Left kidney (tissue), 1 donor: ENCODE measurements at regions not wholly inside any gene's neighbourhood (a gene's known extent, or its start where the extent isn't known, plus 50 kb on each side); places are given as distances from the start of the nearest gene placed in this dataset.
A peak's percentile ranks its signal among the peaks of the same experiment; 100 is the strongest.

Experiments
- DNase-seq: peaks from one replicate; pipeline ENCODE4 v3.0.0-alpha.2; 2013

DNA sequence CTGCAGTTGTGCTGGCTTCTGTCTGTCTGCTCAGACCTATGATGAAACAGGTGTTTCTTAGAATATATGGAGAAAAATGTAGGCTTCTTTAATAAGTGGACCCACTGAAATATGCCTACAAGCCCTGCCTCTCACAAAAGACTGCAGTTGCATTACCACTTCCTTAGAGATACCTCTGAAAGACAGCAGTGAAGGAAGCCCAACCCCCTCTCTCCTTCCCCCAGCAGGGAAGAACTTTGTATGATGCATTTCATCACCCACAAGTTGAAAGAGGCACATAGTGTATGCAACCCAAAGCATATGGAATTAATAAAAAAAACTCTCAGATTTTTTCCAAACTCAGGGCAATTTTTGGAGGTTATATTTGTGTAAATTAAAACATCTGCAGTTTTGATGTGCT is 916.7 kb downstream of the TECRL start:
- DNase-seq: no peak

DNA sequence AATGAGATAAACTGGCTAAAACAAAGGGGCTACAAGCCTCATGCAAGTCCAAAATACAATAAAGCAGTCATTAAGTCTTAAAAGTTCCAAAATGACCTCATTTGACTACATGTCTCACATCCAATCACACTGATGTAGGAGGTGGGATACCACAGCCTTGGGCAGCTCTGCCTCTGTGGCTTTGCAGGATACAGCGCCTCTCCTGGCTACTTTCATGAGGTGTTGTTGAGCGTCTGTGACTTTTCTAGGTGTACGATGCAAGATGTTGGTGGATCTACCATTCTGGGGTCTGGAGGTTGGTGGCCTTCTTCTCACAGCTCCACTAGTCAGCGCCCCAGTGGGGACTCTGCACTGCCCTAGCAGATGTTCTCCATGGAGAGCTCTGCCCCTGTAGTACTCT is 944.9 kb downstream of the TECRL start:
- DNase-seq: no peak

DNA sequence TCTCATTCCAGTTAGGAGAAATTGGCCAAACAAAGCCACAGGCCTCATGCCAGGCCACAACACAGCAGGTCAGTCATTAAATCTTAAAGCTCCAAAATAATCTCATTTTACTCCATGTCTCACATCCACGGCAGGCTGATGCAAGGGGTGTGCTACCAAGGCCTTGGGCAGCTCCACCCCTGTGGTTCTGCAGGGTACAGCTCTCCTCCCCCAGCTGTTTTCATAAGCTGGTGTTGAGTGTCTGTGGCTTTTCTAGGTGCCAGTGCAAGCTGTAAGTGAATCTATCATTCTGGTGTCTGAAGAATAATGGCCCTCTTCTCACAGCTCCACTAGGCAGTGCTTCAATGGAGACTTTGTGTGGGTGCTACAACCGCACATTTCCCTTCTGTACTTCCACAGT is 949.2 kb downstream of the TECRL start:
- DNase-seq: no peak

DNA sequence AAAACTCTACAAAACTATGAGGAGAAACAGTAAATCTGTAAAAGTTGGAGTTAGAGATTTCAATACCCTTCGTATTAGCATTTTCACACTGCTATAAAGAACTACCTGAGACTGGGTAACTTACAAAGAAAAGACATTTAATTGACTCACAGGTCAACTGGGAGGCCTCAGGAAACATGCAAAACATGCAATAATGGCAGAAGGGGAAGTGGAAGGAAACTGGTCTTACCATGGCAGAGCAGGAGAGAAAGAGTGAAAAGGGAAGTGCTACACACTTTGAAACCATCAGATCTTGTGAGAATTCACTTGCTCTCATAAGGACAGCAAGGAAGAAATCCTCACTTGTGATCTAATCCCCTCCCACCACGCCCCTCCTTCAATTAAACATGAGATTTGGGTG is 949.9 kb downstream of the TECRL start:
- DNase-seq: no peak

DNA sequence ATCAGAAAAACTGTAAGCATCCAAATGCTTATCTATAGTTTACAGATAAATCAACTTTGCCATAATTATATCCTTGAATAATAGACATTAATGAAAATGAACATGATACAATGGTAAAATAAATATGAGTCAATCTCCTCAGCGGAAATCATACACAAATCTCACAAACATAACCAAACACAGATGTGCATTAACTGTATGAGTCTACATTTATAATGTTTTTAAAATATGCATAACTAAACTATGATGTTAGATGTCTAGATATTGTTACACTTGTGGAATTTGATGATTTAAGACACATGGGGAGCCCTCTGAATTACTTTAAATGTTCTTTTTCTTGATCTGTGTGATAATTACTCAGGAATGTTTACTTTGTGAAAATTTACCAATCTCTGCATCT is 951.2 kb downstream of the TECRL start:
- no peak for DNase-seq

DNA sequence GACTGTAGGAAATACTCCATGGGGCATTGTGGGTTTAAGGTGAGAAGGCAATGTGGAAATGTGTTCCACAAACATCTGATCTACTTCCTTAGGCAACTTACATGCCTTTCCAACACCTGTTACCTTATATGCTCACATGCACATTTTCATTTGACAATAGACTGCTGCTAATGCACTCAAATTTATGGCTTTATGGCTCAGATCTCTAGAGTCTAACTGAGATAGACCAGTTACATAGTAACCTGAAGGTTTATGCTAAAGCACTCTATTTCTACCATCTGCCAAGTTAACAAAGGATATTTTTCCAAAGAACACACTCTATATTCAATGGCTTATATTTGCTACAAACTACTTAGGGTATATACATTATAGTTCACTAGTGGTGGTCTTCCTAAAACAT is 969.0 kb downstream of the TECRL start:
- no peak for DNase-seq

DNA sequence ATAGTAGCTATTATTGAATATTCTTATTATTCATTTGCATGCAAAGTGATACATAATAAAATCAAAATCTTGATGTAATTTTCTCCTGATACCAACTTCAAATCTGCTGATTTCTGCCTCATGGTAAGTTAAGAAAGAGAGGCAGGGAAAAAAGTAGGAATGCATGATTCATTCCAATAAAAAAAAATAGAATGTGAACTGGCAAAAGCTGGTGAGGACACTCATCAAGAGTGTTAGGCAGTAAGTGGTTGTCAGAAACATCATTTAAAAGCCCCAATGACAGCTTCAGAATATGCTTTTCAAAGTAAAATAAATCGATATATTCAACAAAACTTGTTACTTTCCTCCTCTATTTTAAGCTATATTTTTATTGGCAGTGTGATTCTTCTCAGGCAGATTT is 979.1 kb downstream of the TECRL start:
- DNase-seq: no peak

DNA sequence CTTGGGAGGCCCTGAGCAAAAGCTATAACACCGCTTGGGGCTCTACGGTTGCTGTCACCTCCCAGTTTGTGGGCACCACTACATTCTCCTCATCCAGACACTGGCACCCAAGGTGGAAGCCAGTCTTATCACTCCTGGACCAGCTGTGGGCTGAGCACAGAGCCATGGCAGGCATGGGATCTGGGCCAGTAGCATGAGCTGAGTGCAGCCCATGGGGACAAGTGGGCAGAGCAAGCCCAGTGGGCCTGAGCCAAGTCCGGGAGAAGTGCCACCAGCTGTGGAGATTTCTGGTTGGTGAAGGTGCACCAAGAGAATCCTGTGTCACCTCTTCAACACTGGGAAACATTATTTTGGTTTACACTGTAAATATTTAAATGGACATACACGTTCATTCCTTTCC is 1013.0 kb downstream of the TECRL start:
- no peak for DNase-seq

DNA sequence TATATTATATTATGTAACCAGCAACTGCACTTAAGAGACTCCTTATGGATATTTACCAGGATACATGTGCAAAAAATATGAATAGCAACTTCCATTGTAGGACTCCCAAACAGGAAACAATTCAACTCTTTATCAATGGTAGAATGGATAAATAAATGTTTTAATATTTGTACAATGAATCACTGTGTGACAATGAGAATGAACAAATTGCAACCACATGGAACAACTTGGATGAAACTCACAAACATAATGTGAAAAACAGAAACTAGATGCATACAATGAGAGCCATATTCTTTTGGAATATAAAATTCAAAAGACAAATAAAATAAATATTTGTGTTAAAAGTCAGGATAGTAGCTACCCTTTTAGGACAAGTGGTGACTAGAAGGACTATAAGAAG is 1015.7 kb downstream of the TECRL start:
- DNase-seq: no peak

DNA sequence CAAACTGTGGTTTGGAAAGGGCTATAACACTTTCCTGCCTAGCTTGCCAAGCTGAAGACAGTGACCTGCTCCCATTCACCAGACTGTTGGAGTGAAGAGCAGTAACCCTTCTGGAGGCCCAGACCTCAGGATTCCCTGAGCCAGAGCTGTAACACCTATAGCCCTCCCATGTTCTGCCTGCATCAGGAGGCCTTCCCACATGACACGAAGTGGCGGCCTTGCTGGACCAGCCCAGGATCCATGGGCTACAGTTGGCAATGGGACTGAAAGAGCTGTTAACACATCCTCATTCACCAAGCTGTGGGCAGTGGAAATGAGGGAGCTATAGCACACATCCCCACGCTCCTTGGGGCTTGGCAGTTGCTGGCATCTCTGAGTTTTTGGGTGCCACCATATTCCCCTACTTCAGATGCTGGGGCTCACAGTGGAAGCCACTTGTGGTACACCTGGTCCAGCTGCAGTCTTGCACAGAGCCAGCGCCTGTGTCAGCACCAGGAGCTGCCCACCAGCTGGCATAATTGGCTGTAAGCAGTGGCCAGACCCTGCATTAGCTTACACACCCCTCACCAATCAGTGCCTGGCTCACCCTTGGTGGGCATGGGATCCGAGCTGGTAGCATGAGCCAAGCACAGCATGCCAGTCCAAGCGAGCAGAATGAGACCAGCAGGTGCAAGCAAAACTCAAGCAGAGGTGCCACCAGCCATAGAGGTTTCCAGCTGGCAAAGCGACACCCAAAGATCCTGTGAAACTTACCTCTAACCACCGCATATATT is 1029.3 kb downstream of the TECRL start:
- no peak for DNase-seq

DNA sequence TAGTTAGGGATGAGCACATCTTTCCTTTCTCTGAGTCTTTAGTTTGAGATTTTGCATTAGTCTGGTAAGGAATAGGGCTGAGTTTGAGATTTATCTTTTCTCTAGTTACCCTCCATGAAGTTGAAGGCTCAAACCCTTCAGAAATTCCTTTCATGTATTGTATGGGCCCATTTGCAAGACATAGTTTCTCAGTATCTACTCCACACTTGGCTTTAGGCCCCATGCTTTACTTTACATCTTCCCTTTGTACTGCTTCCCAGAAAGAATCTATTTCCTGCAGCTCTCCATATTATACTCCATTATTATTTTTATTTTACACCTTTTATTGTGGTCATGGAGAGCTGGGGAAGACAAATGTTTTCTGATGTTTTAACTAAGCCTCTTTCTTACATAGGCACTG is 1038.2 kb downstream of the TECRL start:
- no peak for DNase-seq

DNA sequence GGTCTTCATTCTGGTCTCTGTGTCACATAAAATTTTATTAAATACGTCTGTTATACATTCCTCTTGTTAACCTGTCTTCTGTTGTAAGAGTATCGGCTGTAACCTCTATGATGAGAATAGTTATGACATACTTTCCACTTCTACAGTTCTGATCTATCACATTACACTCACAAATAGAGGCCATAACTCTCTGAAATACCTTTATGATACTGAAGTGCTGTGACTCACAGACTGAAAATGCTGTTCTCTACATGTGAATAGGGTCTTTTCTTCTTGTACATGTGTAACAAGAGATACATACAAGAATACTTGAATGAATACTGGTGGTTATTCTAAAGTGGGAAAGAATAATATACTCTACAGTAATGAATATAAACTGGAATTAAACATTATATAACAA is 1047.6 kb downstream of the TECRL start:
- no peak for DNase-seq

DNA sequence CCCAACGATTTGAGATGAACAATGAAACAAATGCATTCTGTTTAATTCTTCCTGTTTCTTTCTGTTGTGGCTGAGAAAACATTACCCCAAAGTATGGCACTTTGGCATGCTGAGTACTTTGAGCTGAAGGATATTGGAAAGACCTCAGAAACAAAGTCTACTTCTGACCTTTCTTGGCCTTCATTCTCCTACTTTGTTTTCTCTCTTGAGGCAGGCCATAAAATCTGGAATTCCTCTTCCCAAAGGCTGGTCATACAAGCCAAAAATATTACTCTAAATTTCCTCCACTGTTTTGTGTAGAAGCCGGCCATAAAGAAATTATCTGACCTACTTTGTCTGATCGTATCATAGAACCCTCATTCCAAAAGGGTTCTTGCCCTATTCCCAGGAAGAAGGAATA is 1048.2 kb downstream of the TECRL start:
- DNase-seq: no peak

DNA sequence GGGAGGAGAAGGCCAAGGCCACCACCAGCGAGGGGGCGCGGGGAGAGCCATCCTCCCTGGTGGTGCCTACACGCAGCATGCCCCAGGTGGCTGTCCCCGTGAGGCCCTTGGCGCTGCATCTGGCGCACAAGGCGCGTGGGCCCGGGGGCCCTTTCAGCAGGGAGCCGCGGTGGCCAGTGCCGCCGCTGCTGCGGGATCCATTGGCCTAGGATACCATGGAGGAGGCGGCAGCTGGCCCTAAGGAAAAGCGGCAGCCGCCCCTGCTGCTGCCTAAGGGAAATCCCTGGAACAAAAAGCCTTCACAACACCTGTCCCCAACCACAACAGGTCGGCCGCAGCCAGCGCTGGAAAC is 1059.6 kb downstream of the TECRL start:
- no peak for DNase-seq

DNA sequence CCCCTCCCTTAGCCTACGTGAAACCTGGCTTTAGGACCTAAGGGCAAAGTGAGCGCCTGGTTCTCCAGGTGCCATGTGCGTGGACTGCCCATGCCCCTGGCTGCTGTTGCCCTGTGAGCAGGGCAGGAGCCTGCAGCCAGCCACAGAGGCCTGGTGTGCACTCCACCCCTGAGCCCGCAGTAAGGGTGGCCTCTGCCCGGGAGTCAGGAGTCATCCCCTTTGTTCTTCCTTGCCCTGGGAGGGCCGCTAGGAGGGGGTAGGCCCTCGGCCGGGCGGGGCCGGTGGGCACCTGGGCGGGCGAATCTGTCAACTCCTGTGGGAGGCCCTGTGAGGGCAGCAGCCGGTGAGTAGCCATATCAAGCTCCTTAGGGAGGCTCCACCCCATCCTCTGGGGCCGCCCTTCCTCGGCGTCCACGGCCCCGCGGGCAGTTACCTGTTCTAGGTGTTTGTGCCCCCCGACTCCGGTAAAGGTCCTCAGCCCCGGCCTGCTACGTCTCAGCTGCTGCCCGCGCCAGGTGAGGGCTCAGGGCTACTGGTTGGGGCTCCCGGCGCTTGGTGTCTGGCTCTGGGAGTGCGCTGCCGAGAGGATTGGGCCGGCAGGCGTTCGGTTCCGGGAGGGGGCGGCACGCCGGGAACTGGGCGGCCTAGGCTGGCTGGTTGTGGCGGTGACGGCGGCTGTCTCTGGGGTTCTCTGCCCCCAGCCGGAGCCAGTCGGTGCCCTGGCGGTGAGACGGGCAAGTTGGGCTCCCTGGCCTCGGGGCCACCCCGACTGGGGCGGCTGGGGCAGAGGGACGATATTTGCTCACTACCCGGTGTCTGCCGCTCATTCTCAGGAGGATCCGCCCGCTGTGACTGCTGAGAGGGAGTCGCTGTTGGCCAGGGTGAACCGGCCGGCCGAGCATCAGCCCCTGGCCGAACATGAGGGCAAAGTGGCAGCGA is 1060.2 kb downstream of the TECRL start:
- DNase-seq: no peak

DNA sequence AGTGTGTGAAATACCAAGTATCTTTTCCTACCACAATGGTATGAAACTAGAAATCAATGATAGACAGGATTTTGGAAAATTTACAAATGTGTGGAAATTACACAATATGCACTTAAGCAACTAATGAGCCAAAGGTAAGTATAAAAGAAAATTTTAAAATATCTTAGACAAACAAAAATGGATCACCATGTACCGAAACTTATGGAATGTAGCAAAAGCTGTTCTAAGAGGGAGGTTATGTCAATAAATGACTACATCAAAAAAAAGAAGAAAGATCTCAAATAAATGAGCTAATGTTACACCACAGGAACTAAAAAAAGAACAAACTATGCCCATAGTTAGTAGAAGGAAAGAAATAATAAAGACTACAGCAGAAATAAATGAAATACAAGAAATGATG is 1084.1 kb downstream of the TECRL start:
- no peak for DNase-seq

DNA sequence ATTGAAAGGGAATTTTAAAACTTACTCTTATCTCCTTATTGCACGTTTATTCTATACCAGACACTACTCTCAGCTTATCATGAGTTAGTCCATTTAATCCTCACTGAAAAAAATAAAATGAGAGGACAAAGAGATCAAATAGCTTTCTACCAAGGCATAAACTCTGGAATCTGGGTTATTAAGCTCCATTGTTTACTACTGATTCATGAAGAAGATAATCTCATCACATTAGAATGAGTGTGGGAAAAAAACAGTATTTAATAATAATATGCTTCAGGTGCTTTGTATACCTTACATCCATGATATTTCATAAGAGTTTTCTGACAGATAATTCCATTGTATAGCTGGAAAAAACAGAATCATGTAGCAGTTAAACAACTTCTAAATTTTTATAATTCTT is 1092.6 kb downstream of the TECRL start:
- no peak for DNase-seq

DNA sequence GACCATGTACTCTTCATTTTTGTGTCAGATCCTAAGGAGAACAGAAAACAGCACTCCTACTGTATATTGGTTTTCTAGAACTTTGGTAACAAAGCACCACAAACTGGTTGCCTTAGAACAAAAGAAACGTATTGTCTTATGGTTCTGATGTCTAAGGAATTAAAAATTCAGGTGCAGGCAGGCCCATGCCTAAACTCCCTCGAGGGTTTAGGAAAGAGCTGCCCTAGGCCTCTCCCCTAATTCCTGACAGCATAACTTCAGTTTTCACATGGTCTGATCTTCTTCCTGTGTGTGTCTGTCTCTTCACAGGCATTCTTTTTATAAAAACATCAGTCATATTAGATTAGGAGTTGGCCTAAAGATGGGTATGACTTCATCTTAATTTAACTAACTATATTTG is 1093.6 kb downstream of the TECRL start:
- DNase-seq: no peak

DNA sequence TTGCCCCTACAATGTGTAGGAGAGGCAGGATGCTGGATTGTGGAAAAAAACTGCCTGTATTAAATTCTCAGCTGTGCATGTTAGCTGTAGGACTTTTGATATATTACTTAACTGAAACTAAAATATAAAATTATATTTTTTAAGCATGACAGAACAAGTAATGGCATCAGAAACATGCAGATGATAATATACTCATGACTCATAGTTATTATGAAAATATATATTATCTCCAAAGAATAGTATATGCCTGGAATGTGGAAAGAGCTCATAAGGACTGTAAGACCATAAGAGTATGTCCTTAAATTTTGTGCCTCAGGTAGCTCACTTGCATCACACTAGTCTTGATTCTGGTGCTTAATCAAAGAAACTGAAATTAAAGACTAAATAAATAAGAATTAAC is 1100.6 kb downstream of the TECRL start:
- DNase-seq: no peak

DNA sequence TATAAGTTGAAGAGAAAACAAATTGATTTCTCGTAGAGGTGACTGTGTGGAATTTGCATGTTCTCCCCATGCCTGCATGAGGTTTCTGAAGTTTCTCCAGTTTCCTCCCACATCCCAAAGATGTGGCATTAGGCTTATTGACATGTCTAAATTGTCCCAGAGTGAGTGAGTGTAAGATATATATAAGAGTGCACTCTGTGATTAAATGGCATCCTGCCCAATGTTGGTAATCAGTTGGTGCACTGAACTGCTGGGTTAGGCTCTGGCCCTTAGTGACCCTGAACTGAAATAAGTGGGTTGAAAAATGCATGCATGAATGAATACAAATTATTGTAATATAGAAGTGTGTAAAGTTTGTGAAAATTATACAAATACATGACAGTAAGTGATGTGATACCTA is 1106.5 kb downstream of the TECRL start:
- DNase-seq: no peak

DNA sequence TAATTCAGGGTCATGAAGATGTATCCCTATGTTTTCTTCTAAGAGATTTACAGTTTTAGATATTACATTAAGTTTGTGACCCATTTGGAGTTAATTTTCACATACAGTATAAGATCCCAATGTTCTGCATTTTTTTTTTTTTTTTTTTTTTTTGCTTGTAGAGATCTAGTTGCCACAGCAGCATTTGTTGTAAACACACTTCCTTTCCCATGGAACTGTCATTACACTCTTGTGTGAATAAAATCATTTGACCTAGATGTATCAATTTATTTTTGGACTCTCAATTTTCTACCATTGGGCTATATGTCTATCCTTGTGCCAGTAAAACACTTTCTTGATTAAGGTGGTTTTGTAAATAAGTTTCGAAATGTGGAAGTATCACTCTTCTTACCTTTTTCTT is 1107.2 kb downstream of the TECRL start:
- DNase-seq: no peak

DNA sequence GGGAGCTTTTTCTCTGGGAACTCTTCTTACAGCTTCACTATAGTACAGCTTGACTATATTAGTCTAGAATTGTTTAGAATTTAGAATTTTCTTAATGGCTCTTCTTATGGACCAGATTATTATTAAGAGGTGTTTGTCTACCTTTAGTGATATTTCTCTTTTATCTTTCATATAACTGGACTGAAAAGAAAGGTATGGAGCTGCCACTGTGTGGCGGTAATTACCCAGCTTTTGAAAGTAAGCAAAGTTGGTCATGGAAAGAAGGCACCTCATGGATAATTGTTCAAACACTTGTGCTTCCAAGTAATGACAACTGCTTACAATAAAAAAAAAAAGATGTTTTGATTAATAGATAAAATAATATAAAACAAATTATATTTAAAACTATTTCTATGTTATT is 1112.5 kb downstream of the TECRL start:
- peak; percentile 6 for DNase-seq

DNA sequence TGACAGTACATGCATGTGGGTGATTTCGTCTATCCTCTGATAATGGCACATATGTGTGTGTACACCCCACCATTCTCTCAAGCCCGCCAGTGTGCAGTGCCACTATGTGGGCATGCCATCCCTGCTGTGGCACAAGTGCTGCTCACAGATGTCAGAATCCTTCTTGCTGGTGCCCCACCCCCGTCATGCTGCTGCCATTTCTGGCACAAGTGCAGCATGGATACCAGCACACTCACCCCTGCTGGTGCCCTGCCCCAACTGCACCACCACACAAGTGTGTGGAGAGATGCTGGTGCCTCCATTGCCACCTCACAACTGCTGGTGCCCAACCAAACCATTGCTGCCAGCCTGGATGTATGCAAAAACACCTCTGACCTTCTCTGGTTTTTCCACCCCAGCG is 1133.8 kb downstream of the TECRL start:
- no peak for DNase-seq

DNA sequence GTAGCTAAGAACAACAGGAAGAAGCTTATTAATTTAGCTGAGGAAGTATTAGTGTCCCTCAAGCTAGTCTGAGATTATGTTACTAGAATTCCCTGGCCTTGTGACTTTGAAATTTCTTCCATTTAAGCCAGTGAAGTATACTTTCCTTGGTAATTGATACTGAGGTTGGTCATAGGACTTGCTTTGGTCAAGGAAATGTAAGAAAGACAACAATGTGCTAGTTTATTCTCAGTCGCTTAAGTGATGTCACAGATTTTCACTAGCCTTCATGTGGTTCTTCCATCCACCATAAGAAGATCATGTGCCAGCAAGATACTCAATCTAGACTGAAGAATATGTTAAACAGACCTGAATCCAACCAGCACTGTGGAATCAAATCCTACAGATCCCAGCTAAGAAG is 1140.1 kb downstream of the TECRL start:
- DNase-seq: no peak
